ENCODE measurements at regions not wholly inside any gene's neighbourhood (a gene's known extent, or its start where the extent isn't known, plus 50 kb on each side); places are given as distances from the start of the nearest gene placed in this dataset.
"Not testable (repeated sequence)": the region's sequence is repeated elsewhere in the genome, so short reads cannot be mapped to it uniquely, and the experiment has no call there.

- Histone ChIP-seq H3K9me3 (no peaks in the 10 kb centered on the region), H3K27ac (no peak overlapping the region), H3K27me3 (no peaks in the 10 kb centered on the region), H3K4me3 (no peak overlapping the region), H3K4me1 (no peaks in the 10 kb centered on the region), H3K36me3 (no peaks in the 10 kb centered on the region)
- intact Hi-C loops (cut with DNase I), result no loop called here
- DNase-seq (ENCODE audit: extremely low spot score in 2 of 2), result no peak
- TF ChIP-seq POLR2AphosphoS5 (IDR thresholded peaks at IDR 0.05; ENCODE audit: insufficient read depth in 1 of 2, low read depth in 1 of 2), result no peak
- no peak for TF ChIP-seq POLR2A (IDR thresholded peaks at IDR 0.05)
- TF ChIP-seq, protein P1, sequence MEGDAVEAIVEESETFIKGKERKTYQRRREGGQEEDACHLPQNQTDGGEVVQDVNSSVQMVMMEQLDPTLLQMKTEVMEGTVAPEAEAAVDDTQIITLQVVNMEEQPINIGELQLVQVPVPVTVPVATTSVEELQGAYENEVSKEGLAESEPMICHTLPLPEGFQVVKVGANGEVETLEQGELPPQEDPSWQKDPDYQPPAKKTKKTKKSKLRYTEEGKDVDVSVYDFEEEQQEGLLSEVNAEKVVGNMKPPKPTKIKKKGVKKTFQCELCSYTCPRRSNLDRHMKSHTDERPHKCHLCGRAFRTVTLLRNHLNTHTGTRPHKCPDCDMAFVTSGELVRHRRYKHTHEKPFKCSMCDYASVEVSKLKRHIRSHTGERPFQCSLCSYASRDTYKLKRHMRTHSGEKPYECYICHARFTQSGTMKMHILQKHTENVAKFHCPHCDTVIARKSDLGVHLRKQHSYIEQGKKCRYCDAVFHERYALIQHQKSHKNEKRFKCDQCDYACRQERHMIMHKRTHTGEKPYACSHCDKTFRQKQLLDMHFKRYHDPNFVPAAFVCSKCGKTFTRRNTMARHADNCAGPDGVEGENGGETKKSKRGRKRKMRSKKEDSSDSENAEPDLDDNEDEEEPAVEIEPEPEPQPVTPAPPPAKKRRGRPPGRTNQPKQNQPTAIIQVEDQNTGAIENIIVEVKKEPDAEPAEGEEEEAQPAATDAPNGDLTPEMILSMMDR (IDR thresholded peaks at IDR 0.05), result no peak
Observed at GRCh38 chrX:115970718-115971117, 199.8 kb upstream of the AGTR2 start.

DNA sequence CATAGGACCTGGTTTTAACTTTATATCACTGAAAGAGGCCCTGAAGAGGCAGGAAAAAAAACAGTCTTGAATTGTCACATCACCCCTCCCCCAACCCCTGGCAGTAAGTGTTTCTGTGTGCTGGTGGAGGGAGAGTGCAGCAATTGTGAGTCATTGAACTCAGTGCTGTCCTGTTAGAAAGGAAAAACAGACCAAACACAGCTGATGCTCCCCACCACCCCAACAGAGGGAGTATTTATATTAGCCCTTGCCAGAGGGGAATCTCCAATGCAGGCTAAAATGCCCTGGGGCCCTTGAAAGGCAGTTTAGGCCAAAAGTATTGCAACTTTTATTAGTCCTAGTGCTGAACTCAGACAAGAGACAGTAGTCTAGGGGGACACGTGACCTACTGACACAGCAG lies 197.8 kb upstream of the AGTR2 start:
- no peaks in the 10 kb centered on the region for H3K9me3 ChIP-seq
- no peak for DNase-seq (ENCODE audit: extremely low spot score in 2 of 2)
- no peaks in the 10 kb centered on the region for H3K36me3 ChIP-seq
- TF ChIP-seq POLR2AphosphoS5 (IDR thresholded peaks at IDR 0.05; ENCODE audit: insufficient read depth in 1 of 2, low read depth in 1 of 2) (no peak), POLR2A (IDR thresholded peaks at IDR 0.05) (no peak)
- TF ChIP-seq, protein P1 (IDR thresholded peaks at IDR 0.05), result no peak
- no peak overlapping the region for H3K4me3 ChIP-seq
- no peaks in the 10 kb centered on the region for H3K4me1 ChIP-seq
- intact Hi-C loops (cut with DNase I), result no loop called here
- no peak overlapping the region for H3K27ac ChIP-seq
- no peaks in the 10 kb centered on the region for H3K27me3 ChIP-seq

- TF ChIP-seq, protein P1 (IDR thresholded peaks at IDR 0.05), result no peak
- TF ChIP-seq POLR2AphosphoS5 (IDR thresholded peaks at IDR 0.05; ENCODE audit: insufficient read depth in 1 of 2, low read depth in 1 of 2) (no peak), POLR2A (IDR thresholded peaks at IDR 0.05) (no peak)
- intact Hi-C loops (cut with DNase I), result no loop called here
- H3K4me1 ChIP-seq, result no peaks in the 10 kb centered on the region
- H3K27me3 ChIP-seq, result no peaks in the 10 kb centered on the region
- no peak overlapping the region for H3K27ac ChIP-seq
- H3K4me3 ChIP-seq, result no peak overlapping the region
- no peak for DNase-seq (ENCODE audit: extremely low spot score in 2 of 2)
- H3K9me3 ChIP-seq, result no peaks in the 10 kb centered on the region
- H3K36me3 ChIP-seq, result no peaks in the 10 kb centered on the region
Observed at GRCh38 chrX:115978068-115978467, 192.5 kb upstream of the AGTR2 start.

DNA sequence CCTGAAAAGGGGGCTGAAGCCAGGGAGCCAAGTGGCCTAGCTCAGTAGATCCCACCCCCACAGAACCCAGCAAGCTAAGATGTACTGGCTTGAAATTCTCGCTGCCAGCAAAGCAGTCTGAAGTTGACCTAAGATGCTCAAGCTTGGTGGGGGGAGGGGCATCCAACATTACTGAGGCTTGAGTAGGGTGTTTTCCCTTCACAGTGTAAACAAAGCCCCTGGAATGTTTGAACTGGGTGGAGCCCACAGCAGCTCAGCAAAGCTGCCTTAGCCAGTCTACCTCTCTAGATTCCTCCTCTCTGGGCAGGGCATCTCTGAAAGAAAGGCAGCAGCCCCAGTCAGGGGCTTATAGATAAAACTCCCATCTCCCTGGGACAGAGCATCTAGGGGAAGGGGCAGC lies 187.4 kb upstream of the AGTR2 start:
- H3K9me3 ChIP-seq; H3K4me1 ChIP-seq; H3K36me3 ChIP-seq; H3K27ac ChIP-seq; H3K27me3 ChIP-seq; DNase-seq (ENCODE audit: extremely low spot score in 2 of 2); H3K4me3 ChIP-seq; intact Hi-C loops (cut with DNase I): not testable (repeated sequence)

DNA sequence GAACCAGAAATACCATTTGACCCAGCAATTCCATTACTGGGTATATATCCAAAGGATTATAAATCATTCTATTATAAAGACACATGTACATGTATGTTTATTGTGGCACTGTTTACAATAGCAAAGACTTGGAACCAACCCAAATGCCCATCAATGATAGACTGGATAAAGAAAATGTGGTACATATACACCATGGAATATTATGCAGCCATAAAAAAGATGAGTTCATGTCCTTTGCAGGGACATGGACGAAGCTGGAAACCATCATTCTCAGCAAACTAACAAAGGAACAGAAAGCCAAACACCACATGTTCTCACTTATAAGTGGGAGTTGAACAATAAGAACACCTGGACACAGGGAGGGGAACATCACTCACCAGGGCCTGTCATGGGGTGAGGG lies 183.1 kb upstream of the AGTR2 start:
- DNase-seq (ENCODE audit: extremely low spot score in 2 of 2); H3K27ac ChIP-seq; H3K4me1 ChIP-seq; intact Hi-C loops (cut with DNase I); H3K9me3 ChIP-seq; H3K4me3 ChIP-seq; H3K27me3 ChIP-seq; H3K36me3 ChIP-seq: not testable (repeated sequence)

DNA sequence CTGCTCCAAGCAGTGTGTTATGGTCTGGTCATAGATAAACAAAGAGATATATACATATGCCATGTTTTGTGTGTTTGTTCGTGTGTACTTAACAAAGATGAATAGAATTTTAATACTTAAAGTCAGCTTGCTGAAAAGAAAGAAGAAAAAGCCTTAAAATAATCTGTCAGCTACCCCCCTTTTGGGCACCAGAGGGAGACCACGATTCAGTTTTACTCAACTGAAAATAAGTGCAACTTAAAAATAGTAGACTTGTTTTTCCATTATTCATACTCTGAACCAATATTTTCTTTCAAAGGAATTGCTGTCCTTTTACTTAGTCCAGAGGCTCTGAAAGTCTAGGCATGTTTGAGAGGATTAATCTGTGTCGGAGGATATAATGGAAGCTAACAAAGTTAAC lies 181.7 kb upstream of the AGTR2 start:
- H3K4me3 ChIP-seq, result no peak overlapping the region
- intact Hi-C loops (cut with DNase I), result no loop called here

More for the DNA sequence above, 181.7 kb upstream of the AGTR2 start:
- Histone ChIP-seq H3K4me1 (no peaks in the 10 kb centered on the region), H3K9me3 (no peaks in the 10 kb centered on the region), H3K27me3 (no peaks in the 10 kb centered on the region), H3K36me3 (no peaks in the 10 kb centered on the region), H3K27ac (no peak overlapping the region)
- TF ChIP-seq POLR2A (IDR thresholded peaks at IDR 0.05), result no peak
- TF ChIP-seq POLR2AphosphoS5 (IDR thresholded peaks at IDR 0.05; ENCODE audit: insufficient read depth in 1 of 2, low read depth in 1 of 2), result no peak
- TF ChIP-seq, protein P1 (IDR thresholded peaks at IDR 0.05), result no peak
- no peak for DNase-seq (ENCODE audit: extremely low spot score in 2 of 2)
